Spleen (tissue), 7 donors: ENCODE measurements at regions not wholly inside any gene's neighbourhood (a gene's known extent, or its start where the extent isn't known, plus 50 kb on each side); places are given as distances from the start of the nearest gene placed in this dataset.

Experiments
- CTCF ChIP-seq, 11 experiments: fragments of 200-600 bp in 7 of 11; fragments of 450-650 bp in 4 of 11; sonication (generic) in 4 of 11; IDR thresholded peaks in 8 of 11; conservative IDR thresholded peaks in 3 of 11; 1 replicate in 7 of 11; 2 replicates in 4 of 11; pipeline versions ENCODE4 v1.4.0 to v1.8.0; 2016 to 2021; ENCODE audit warnings: antibody characterized with exemption in 11 of 11, inconsistent platforms in 4 of 11, mild to moderate bottlenecking in 1 of 11
- POLR2A ChIP-seq, 3 donors: fragments of 450-650 bp; IDR thresholded peaks; one replicate each; pipeline ENCODE4 v1.5.1; 2017; ENCODE audit warnings: antibody characterized with exemption in 3 of 3, mild to moderate bottlenecking in 1 of 3
- donor health status: DM: no; HTN: no; CAD: no; lungs with moderate emphysema.
- donor health status: DM: no; HTN: no; CAD: no.
- donor health status: DM: no; HTN: no; CAD: no.

- no peak for TF ChIP-seq CTCF (IDR thresholded peaks at IDR 0.05 in 8 of 11, conservative IDR thresholded peaks at IDR 0.05 in 3 of 11)
- TF ChIP-seq POLR2A (IDR thresholded peaks at IDR 0.05) = no peak
Observed at GRCh38 chr2:217501887-217502286, 500.9 kb downstream of the TNS1 start.
